HL-60/S4 treated with retinoic acid at 250 ng/mL for 4 days and 3 days (cell line): ENCODE measurements at regions not wholly inside any gene's neighbourhood (a gene's known extent, or its start where the extent isn't known, plus 50 kb on each side); places are given as distances from the start of the nearest gene placed in this dataset.

Experiments
- in situ Hi-C: fragments of 300-500 bp; cut with MboI; formaldehyde crosslinking; loops from 2 replicates; pipeline ENCODE4 v1.7.0; 2022; ENCODE audit warnings: low sequenced_read_pairs

- in situ Hi-C loops, result no loop called here
These were observed 105.5 kb upstream of the TMEM72 start for GRCh38 chr10:44805466-44806210.

GRCh38 chr10:44806950-44807349, 104.2 kb upstream of the TMEM72 start:
- in situ Hi-C loops, result no loop called here

DNA sequence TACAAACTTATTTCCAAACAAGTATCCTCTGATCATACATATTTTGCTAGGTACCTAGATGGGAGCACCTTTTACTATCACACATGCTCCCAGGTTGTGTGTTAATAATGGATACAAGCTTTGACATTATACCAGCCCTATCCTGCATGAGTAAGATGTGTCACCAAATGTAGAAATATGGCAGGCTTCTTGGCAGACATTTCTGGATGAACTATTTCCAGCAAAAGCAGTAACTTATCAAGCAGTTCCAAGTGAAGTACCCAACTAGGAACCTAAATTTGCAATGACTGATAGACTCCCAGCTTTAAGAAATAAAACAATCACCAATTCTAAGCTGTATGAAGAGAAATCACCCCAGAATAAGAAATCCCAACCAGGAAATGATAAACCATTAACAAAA, 103.7 kb upstream of the TMEM72 start:
- in situ Hi-C loops, result no loop called here

DNA sequence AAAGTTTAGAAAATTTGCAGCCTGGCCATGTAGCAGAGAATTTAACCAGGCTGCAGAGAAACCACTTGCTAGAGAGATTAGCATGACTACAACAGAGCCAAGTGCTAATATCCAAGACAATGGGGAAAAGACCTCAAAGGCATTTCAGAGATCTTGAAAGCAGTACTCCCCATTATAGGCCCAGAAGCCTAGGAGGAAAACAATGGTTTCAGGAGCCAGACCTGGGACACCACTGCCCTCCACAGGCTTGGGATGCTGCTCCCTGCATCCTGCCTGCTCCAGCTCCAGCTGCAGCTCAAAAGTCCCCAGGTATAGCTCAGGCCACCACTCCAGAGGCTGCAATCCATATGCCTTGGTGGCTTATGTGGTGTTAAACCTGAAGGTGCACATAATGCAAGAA, 101.5 kb upstream of the TMEM72 start:
- in situ Hi-C loops, result no loop called here

DNA sequence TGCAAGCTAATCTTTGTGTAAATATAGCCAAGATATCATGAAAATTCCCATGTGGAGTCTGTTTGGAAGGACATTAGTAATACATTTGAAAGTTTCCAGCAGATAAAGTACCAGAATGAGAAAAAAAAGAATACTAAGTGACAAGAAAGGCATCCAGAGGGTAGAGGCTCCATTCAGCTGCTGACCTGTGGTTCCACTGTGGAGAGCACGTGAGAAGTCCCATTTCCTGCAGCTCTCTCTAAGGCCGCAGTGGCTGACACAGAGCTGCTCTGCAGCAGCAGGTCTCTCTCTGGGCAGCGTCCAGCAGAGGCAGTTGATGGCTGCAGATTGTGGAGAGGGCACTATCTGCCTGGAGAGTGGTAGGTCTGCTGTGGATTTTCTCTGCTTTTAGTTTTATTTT, 100.1 kb upstream of the TMEM72 start:
- in situ Hi-C loops, result no loop called here

- in situ Hi-C loops, result no loop called here
These were observed 97.9 kb upstream of the TMEM72 start for GRCh38 chr10:44813201-44813600.

GRCh38 chr10:44814929-44815328, 96.2 kb upstream of the TMEM72 start:
- in situ Hi-C loops, result no loop called here

GRCh38 chr10:44818041-44818649, 93.0 kb upstream of the TMEM72 start:
- in situ Hi-C loops, result no loop called here

GRCh38 chr10:44818701-44819127, 92.4 kb upstream of the TMEM72 start:
- in situ Hi-C loops, result no loop called here

DNA sequence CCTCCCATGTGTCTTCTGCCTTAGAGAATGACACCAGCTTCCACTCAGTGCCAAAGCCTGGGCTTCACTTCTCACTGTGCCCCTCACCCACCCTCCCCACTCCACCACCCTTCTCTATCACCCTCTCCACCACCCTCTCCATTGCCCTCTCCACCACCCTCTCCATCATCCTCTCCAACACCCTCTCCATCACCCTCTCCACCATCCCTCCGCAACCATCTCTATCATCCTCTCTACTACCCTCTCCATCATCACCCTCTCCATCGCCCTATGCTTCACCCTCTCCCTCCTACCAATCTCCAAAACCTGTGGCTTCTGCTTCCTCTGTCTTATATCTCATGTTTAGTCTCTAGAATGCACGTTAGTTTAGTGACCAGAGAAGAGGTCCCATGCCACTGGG, 91.0 kb upstream of the TMEM72 start:
- in situ Hi-C loops, result no loop called here

- in situ Hi-C loops, result no loop called here
These were observed 89.8 kb upstream of the TMEM72 start for GRCh38 chr10:44821290-44821689.

DNA sequence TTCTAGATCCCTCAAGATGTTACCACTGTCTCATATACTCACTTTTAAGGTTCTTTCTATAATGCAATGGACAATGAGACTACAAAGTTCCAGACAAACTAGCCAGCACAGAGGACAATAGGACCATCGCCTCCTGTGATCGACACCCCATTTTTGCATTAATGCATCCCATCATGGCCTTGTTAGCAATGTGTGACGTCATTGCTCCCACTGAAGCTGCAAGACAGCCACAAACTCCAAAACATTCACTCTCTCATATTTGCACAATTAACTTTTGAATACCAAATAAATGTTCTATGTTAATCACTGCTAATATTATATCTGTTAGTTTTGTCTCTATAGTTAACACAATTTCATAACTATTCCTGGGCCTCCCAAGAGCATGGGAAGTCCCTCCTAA, 88.8 kb upstream of the TMEM72 start:
- in situ Hi-C loops, result no loop called here

- in situ Hi-C loops, result no loop called here
These were observed 88.2 kb upstream of the TMEM72 start for GRCh38 chr10:44822966-44823365.

DNA sequence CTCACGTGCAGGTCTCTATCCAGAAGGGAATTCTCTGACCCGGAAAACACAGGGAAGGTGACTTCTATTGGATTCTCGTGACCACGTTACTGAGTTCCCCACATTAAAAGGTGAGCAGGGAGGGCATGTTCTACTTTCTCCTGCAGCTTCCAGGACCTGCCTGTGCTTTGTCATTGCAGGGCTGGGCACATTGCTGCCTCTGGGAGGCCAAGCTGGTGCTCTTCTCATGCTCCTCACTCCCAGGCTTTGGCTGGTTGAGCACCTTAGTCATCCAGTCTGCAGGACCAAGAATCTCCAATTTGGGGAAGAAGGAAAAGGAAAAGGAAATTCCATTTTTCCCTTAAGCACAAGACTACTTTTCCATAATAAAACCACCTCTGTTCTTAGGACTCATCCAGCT, 86.5 kb upstream of the TMEM72 start:
- in situ Hi-C loops, result loop anchor here (25.0 kb wide), 1 partner anchor 262 kb away; no protein-coding TSS in a partner anchor

DNA sequence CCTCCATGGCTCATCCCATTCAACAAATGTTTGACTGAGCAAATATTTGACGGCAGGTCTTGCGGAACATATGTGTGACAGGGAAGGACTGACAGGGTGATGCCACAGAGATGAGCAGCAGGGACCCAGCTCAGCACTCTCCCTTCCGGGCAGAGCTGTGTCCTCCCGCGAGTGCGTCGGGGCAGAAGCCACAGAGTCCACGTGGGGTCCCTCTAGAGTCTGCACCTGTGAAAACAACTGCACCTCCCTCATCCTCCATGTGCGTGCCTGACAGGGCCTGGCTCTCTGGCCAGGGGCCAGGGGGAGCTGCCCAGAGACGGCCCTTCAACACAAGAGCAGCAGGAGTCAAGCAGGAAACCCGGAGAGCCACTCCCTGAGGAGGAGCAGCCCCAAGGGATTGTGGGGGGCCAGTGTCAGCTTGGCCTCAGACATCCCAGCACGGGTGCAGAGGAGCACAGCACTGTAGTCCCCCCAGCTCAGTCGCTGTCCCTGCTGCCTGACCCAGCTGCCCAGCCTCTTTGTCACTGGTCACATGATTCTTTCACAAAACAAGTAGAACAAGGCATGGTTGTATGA, 83.6 kb upstream of the TMEM72 start:
- in situ Hi-C loops, result loop anchor here (25.0 kb wide), 1 partner anchor 265 kb away; no protein-coding TSS in a partner anchor

DNA sequence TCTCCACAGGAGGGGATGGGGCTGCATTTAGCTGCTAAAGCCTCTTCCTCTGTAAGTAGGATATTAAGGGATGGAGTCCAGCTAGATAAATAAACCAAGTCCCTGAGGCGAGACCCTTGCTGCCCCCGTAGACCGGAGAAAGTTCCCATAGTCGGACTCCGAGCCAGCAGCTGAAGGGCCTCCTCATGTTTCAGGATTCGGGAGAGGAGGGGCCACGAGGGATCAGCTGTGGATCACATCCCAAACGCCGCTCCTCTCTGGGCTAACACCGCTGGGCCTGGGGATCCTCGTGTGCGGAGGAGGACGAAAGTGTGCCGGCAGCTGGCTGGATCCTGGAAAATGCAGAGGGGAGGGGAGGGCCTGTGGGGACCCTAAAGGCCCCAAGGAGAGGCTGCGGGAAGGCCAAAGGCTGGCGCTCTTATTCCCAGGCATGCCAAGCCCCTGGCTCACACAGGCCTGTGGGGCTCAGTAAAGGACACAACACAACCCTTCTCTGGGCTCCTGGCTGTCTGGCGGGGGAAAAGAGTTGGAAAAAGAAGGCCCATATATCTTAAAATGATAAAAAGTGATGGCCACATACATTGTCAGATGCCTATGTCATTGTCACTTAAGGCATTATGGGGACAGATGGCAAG, 82.5 kb upstream of the TMEM72 start:
- in situ Hi-C loops, result loop anchor here (25.0 kb wide), 1 partner anchor 266 kb away; no protein-coding TSS in a partner anchor

DNA sequence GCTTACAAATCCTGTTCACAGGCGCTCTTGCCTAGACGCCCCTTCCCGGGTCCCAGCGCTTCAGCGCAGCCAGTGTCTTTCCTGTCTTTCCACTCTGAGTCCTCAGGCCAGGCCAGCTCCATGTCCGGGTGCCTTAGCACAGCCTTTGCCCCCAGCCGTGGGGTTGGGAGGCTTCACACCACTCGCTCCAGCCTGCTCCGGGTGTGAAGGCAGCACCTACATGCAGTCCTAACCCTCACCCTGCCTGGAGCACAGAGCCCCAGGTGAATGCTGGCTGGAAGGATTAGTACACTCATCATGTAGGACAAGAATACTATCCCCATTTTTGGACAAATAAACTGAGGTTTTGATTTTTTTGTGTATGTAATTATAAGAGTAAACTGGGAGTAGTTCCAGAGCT, 81.7 kb upstream of the TMEM72 start:
- in situ Hi-C loops, result loop anchor here (25.0 kb wide), 1 partner anchor 267 kb away; no protein-coding TSS in a partner anchor

DNA sequence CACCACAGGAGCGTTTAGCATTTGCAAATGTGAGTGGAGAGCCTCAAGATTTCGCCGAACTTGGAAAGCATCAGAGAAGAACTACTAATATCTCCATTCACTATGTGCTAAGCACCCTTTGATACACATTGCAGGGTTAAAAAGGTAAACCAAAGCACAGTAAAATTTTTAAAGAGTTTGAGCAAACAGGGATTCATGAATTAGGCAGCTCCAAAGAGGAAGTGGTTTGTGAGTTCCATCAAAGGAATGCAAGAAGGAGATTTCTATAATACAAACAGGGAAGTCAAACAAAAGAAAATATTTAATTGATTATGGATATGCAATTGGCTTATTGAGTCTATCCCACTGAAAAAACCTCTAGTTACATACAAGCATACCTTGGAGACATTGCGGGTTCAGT, 81.1 kb upstream of the TMEM72 start:
- in situ Hi-C loops, result loop anchor here (25.0 kb wide), 1 partner anchor 268 kb away; no protein-coding TSS in a partner anchor

GRCh38 chr10:44831581-44831980, 79.6 kb upstream of the TMEM72 start:
- in situ Hi-C loops, result loop anchor here (25.0 kb wide), 1 partner anchor 269 kb away; no protein-coding TSS in a partner anchor

- in situ Hi-C loops, result loop anchor here (25.0 kb wide), 1 partner anchor 270 kb away; no protein-coding TSS in a partner anchor
These were observed 78.3 kb upstream of the TMEM72 start for GRCh38 chr10:44832595-44833390.
